Fibroblast of lung (primary cell): ENCODE measurements at regions not wholly inside any gene's neighbourhood (a gene's known extent, or its start where the extent isn't known, plus 50 kb on each side); places are given as distances from the start of the nearest gene placed in this dataset.

ENCODE experiments used
- DNase-seq, 2 donors: peaks; one replicate each; pipeline versions ENCODE4 v3.0.0 to v3.0.0-alpha.2; 2010; ENCODE audit warnings: low read depth in 2 of 2
- H2AFZ ChIP-seq: 2 replicates; pipeline ENCODE4 v1.5.1; 2012; ENCODE audit warnings: low read length, control low read depth, inconsistent platforms
- H3K27ac ChIP-seq: 2 replicates; pipeline ENCODE4 v1.5.1; 2011; ENCODE audit warnings: low read length, control low read depth; ENCODE audit not compliant: insufficient read depth
- H3K27me3 ChIP-seq: 2 replicates; pipeline ENCODE4 v1.5.1; 2011; ENCODE audit warnings: mild to moderate bottlenecking, low read length; ENCODE audit not compliant: control insufficient read depth, insufficient read depth
- H3K36me3 ChIP-seq: 2 replicates; pipeline ENCODE4 v1.5.1; 2011; ENCODE audit warnings: low read length; ENCODE audit not compliant: control insufficient read depth, insufficient read depth
- H3K4me1 ChIP-seq: 2 replicates; pipeline ENCODE4 v1.5.1; 2011; ENCODE audit warnings: low read length; ENCODE audit not compliant: control insufficient read depth, insufficient read depth; ENCODE audit errors: extremely low read depth
- H3K4me2 ChIP-seq: 2 replicates; pipeline ENCODE4 v1.5.1; 2011; ENCODE audit warnings: low read length, control low read depth; ENCODE audit not compliant: insufficient read depth; ENCODE audit errors: extremely low read depth
- H3K4me3 ChIP-seq, 4 experiments: fragments of 200-600 bp in 1 of 4; sonication (generic) in 1 of 4; replicated peaks in 1 of 4; 2 replicates each; pipeline ENCODE4 v1.5.1; 2011 to 2016; ENCODE audit warnings: low read length in 4 of 4, low read depth in 3 of 4, mild to moderate bottlenecking in 3 of 4, control low read depth in 2 of 4, inconsistent platforms in 1 of 4, mixed read lengths in 1 of 4; ENCODE audit not compliant: insufficient read depth in 1 of 4; ENCODE audit errors: control extremely low read depth in 1 of 4
- H3K79me2 ChIP-seq: 2 replicates; pipeline ENCODE4 v1.5.1; 2012; ENCODE audit warnings: mild to moderate bottlenecking, low read length, inconsistent platforms; ENCODE audit not compliant: control insufficient read depth, insufficient read depth
- H3K9ac ChIP-seq: 2 replicates; pipeline ENCODE4 v1.5.1; 2011; ENCODE audit warnings: mild to moderate bottlenecking, low read length, control low read depth; ENCODE audit not compliant: insufficient read depth
- H3K9me3 ChIP-seq: 2 replicates; pipeline ENCODE4 v1.5.1; 2012; ENCODE audit warnings: low read depth, low read length; ENCODE audit not compliant: control insufficient read depth, insufficient read depth
- H4K20me1 ChIP-seq: 2 replicates; pipeline ENCODE4 v1.5.1; 2011; ENCODE audit warnings: low read length; ENCODE audit not compliant: control insufficient read depth, insufficient read depth; ENCODE audit errors: extremely low read depth
- CTCF ChIP-seq, 2 donors: IDR thresholded peaks in 1 of 2; conservative IDR thresholded peaks in 1 of 2; 1 replicate in 1 of 2; 2 replicates in 1 of 2; pipeline ENCODE4 v1.5.1; 2011 to 2012; ENCODE audit warnings: low read length in 2 of 2, control low read depth in 1 of 2, inconsistent platforms in 1 of 2, low read depth in 1 of 2, mild to moderate bottlenecking in 1 of 2
- EZH2 ChIP-seq: IDR thresholded peaks from 2 replicates; pipeline ENCODE4 v1.5.1; 2012; ENCODE audit warnings: low read length, control low read depth, mild to moderate bottlenecking; ENCODE audit errors: missing control alignments

GRCh38 chr5:62979472-62979871 lies 400.9 kb downstream of the LRRC70 start:
- no peaks in the 10 kb centered on the region for H3K9me3 ChIP-seq
- no peak overlapping the region for H3K9ac ChIP-seq
- H3K4me3 ChIP-seq, result no peak overlapping the region
- no peak for TF ChIP-seq CTCF (conservative IDR thresholded peaks at IDR 0.05 in 1 of 2, IDR thresholded peaks at IDR 0.05 in 1 of 2; ENCODE audit: low read depth in 1 of 2, low read length in 2 of 2)
- TF ChIP-seq EZH2, result no peak
- no peaks in the 10 kb centered on the region for H3K4me1 ChIP-seq
- H3K27ac ChIP-seq, result no peak overlapping the region
- no peaks in the 10 kb centered on the region for H4K20me1 ChIP-seq
- H3K36me3 ChIP-seq, result no peaks in the 10 kb centered on the region
- H3K79me2 ChIP-seq, result no peaks in the 10 kb centered on the region
- H2AFZ ChIP-seq, result no peak overlapping the region
- no peak for DNase-seq
- H3K4me2 ChIP-seq, result no peak overlapping the region
- H3K27me3 ChIP-seq, result no peaks in the 10 kb centered on the region

- no peaks in the 10 kb centered on the region for H3K27me3 ChIP-seq
- no peaks in the 10 kb centered on the region for H4K20me1 ChIP-seq
- DNase-seq, result no peak
- no peaks in the 10 kb centered on the region for H3K4me1 ChIP-seq
- H3K9ac ChIP-seq, result no peak overlapping the region
- no peak overlapping the region for H3K4me2 ChIP-seq
- H3K9me3 ChIP-seq, result no peaks in the 10 kb centered on the region
- H3K4me3 ChIP-seq, result no peak overlapping the region
- H3K79me2 ChIP-seq, result no peaks in the 10 kb centered on the region
- no peak overlapping the region for H2AFZ ChIP-seq
- no peaks in the 10 kb centered on the region for H3K36me3 ChIP-seq
- TF ChIP-seq CTCF (conservative IDR thresholded peaks at IDR 0.05 in 1 of 2, IDR thresholded peaks at IDR 0.05 in 1 of 2; ENCODE audit: low read depth in 1 of 2, low read length in 2 of 2) (no peak), EZH2 (no peak)
- H3K27ac ChIP-seq, result no peak overlapping the region
Observed at GRCh38 chr5:62977661-62978060, 399.0 kb downstream of the LRRC70 start.

- no peak overlapping the region for H3K4me2 ChIP-seq
- DNase-seq, result no peak
- H3K27me3 ChIP-seq, result no peaks in the 10 kb centered on the region
- H3K27ac ChIP-seq, result no peak overlapping the region
- H3K36me3 ChIP-seq, result no peaks in the 10 kb centered on the region
- no peaks in the 10 kb centered on the region for H3K9me3 ChIP-seq
- no peak for TF ChIP-seq CTCF (conservative IDR thresholded peaks at IDR 0.05 in 1 of 2, IDR thresholded peaks at IDR 0.05 in 1 of 2; ENCODE audit: low read depth in 1 of 2, low read length in 2 of 2)
- no peak for TF ChIP-seq EZH2
- H3K4me3 ChIP-seq, result no peak overlapping the region
- H2AFZ ChIP-seq, result no peak overlapping the region
- H3K79me2 ChIP-seq, result no peaks in the 10 kb centered on the region
- H4K20me1 ChIP-seq, result no peaks in the 10 kb centered on the region
- H3K9ac ChIP-seq, result no peak overlapping the region
- no peaks in the 10 kb centered on the region for H3K4me1 ChIP-seq
Observed at GRCh38 chr5:62974623-62975022, 396.0 kb downstream of the LRRC70 start.
